Prostate gland (tissue), 2 donors: ENCODE measurements at regions not wholly inside any gene's neighbourhood (a gene's known extent, or its start where the extent isn't known, plus 50 kb on each side); places are given as distances from the start of the nearest gene placed in this dataset.

ENCODE experiments used
- POLR2AphosphoS5 ChIP-seq: sonication (generic); formaldehyde crosslinking; IDR thresholded peaks from one replicate; pipeline ENCODE4 v1.6.1; 2017; ENCODE audit warnings: antibody characterized with exemption
- TF ChIP-seq, protein P1 (sequence below), 4 experiments: fragments of 200-600 bp in 2 of 4; fragments of 450-650 bp in 2 of 4; sonication (generic) in 2 of 4; IDR thresholded peaks; 1 replicate in 3 of 4; 2 replicates in 1 of 4; pipeline ENCODE4 v1.5.1; 2016 to 2019; ENCODE audit warnings: antibody characterized with exemption in 4 of 4, mild to moderate bottlenecking in 2 of 4, moderate library complexity in 2 of 4

- TF ChIP-seq, protein P1, sequence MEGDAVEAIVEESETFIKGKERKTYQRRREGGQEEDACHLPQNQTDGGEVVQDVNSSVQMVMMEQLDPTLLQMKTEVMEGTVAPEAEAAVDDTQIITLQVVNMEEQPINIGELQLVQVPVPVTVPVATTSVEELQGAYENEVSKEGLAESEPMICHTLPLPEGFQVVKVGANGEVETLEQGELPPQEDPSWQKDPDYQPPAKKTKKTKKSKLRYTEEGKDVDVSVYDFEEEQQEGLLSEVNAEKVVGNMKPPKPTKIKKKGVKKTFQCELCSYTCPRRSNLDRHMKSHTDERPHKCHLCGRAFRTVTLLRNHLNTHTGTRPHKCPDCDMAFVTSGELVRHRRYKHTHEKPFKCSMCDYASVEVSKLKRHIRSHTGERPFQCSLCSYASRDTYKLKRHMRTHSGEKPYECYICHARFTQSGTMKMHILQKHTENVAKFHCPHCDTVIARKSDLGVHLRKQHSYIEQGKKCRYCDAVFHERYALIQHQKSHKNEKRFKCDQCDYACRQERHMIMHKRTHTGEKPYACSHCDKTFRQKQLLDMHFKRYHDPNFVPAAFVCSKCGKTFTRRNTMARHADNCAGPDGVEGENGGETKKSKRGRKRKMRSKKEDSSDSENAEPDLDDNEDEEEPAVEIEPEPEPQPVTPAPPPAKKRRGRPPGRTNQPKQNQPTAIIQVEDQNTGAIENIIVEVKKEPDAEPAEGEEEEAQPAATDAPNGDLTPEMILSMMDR (IDR thresholded peaks at IDR 0.05), result no peak
- TF ChIP-seq POLR2AphosphoS5, result no peak
These were observed 276.3 kb downstream of the PAX1 start for GRCh38 chr20:21981597-21982344.
